ENCODE measurements at regions not wholly inside any gene's neighbourhood (a gene's known extent, or its start where the extent isn't known, plus 50 kb on each side); places are given as distances from the start of the nearest gene placed in this dataset.

DNA sequence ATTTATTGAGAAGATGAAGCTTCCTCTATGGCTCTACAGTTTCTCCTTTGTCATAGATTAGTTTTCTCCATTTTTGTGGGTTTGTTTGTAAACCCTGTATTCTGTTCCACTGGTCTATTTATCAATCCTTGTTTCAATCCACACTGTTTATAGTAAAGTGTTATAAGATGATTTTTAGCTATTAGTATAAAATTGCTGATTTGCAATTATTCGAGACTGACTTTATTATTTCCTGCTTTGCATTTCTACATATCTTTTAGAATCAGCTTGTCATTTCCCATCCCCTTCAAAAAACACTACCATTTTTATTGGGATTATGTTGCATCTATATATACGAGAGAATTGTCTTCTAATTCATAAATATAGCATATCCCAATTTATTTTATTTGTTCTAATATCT is 325.9 kb upstream of the EPHA7 start:
- no peak for TF ChIP-seq CTCF (IDR thresholded peaks at IDR 0.05; ENCODE audit: poor library complexity)
- no peak for TF ChIP-seq EZH2 (IDR thresholded peaks at IDR 0.05; ENCODE audit: borderline replicate concordance)
- TF ChIP-seq EZH2phosphoT487 (IDR thresholded peaks at IDR 0.05; ENCODE audit: low read depth, severe bottlenecking, unreplicated experiment): no peak
- Histone ChIP-seq H3K9me3 (ENCODE audit: low read depth) (no peaks in the 10 kb centered on the region), H3K4me1 (ENCODE audit: insufficient read depth) (no peaks in the 10 kb centered on the region), H3K36me3 (replicated peaks; ENCODE audit: insufficient read depth, low read depth) (no peaks in the 10 kb centered on the region), H3K4me2 (no peak overlapping the region), H3K9me2 (replicated peaks; ENCODE audit: insufficient read depth) (no peaks in the 10 kb centered on the region), H4K20me1 (ENCODE audit: insufficient read depth, poor library complexity, severe bottlenecking) (no peaks in the 10 kb centered on the region), H3K27ac (no peak overlapping the region), H2AFZ (no peak overlapping the region), H3K79me2 (no peaks in the 10 kb centered on the region), H3K4me3 (no peak overlapping the region), H3K27me3 (no peaks in the 10 kb centered on the region)
- no peak for DNase-seq (ENCODE audit: low spot score)
- 88% methylated on average over 2 of the region's 2 CpGs for WGBS (ENCODE audit: low lambda C conversion rate, missing lambda C conversion rate)

- Histone ChIP-seq H3K4me3 (no peak overlapping the region), H3K9me3 (ENCODE audit: low read depth) (no peaks in the 10 kb centered on the region), H3K79me2 (no peaks in the 10 kb centered on the region), H3K36me3 (replicated peaks; ENCODE audit: insufficient read depth, low read depth) (no peaks in the 10 kb centered on the region), H3K4me1 (ENCODE audit: insufficient read depth) (no peaks in the 10 kb centered on the region), H3K9me2 (replicated peaks; ENCODE audit: insufficient read depth) (no peaks in the 10 kb centered on the region), H3K27me3 (no peaks in the 10 kb centered on the region), H3K4me2 (no peak overlapping the region), H4K20me1 (ENCODE audit: insufficient read depth, poor library complexity, severe bottlenecking) (no peaks in the 10 kb centered on the region), H3K27ac (no peak overlapping the region), H2AFZ (no peak overlapping the region)
- DNase-seq (ENCODE audit: low spot score): no peak
- WGBS (ENCODE audit: low lambda C conversion rate, missing lambda C conversion rate): 66% methylated on average over 3 of the region's 3 CpGs
- no peak for TF ChIP-seq EZH2 (IDR thresholded peaks at IDR 0.05; ENCODE audit: borderline replicate concordance)
- TF ChIP-seq EZH2phosphoT487 (IDR thresholded peaks at IDR 0.05; ENCODE audit: low read depth, severe bottlenecking, unreplicated experiment): no peak
- no peak for TF ChIP-seq CTCF (IDR thresholded peaks at IDR 0.05; ENCODE audit: poor library complexity)
Measured at GRCh38 chr6:93735099-93735498, 315.7 kb upstream of the EPHA7 start.

DNA sequence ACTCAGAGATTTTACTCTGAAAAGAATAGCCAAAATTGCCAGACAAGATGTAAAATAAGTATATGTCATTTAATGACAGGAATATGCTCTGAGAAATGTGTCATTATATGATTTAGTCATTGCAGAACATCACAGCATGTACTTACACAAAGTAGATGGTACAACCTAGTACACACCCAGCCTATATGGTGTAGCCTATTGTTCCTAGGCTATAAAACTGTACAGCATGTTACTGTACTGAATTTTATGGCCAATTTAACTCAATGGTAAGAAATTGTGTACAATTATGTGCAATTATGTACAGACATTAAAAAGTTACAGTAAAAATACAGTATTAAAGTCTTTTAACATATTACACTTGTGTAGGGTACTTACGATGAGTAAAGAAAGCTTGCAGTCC is 311.9 kb upstream of the EPHA7 start:
- Histone ChIP-seq H3K79me2 (no peaks in the 10 kb centered on the region), H3K4me2 (no peak overlapping the region), H3K4me1 (ENCODE audit: insufficient read depth) (no peaks in the 10 kb centered on the region), H3K27ac (no peak overlapping the region), H3K9me3 (ENCODE audit: low read depth) (no peaks in the 10 kb centered on the region), H3K4me3 (no peak overlapping the region), H3K27me3 (no peaks in the 10 kb centered on the region), H4K20me1 (ENCODE audit: insufficient read depth, poor library complexity, severe bottlenecking) (no peaks in the 10 kb centered on the region), H2AFZ (no peak overlapping the region), H3K9me2 (replicated peaks; ENCODE audit: insufficient read depth) (no peaks in the 10 kb centered on the region), H3K36me3 (replicated peaks; ENCODE audit: insufficient read depth, low read depth) (no peaks in the 10 kb centered on the region)
- WGBS (ENCODE audit: low lambda C conversion rate, missing lambda C conversion rate): 83% methylated on average over 1 of the region's 1 CpG
- no peak for DNase-seq (ENCODE audit: low spot score)
- TF ChIP-seq CTCF (IDR thresholded peaks at IDR 0.05; ENCODE audit: poor library complexity): no peak
- TF ChIP-seq EZH2 (IDR thresholded peaks at IDR 0.05; ENCODE audit: borderline replicate concordance): no peak
- no peak for TF ChIP-seq EZH2phosphoT487 (IDR thresholded peaks at IDR 0.05; ENCODE audit: low read depth, severe bottlenecking, unreplicated experiment)

- 26% methylated on average over 2 of the region's 2 CpGs for WGBS (ENCODE audit: low lambda C conversion rate, missing lambda C conversion rate)
- no peak overlapping the region for H2AFZ ChIP-seq
- no peaks in the 10 kb centered on the region for H3K4me1 ChIP-seq (ENCODE audit: insufficient read depth)
- H3K27me3 ChIP-seq: no peaks in the 10 kb centered on the region
- TF ChIP-seq EZH2phosphoT487 (IDR thresholded peaks at IDR 0.05; ENCODE audit: low read depth, severe bottlenecking, unreplicated experiment): no peak
- TF ChIP-seq EZH2 (IDR thresholded peaks at IDR 0.05; ENCODE audit: borderline replicate concordance): no peak
- TF ChIP-seq CTCF (IDR thresholded peaks at IDR 0.05; ENCODE audit: poor library complexity): no peak
- no peaks in the 10 kb centered on the region for H3K9me2 ChIP-seq (replicated peaks; ENCODE audit: insufficient read depth)
- no peak overlapping the region for H3K27ac ChIP-seq
- no peaks in the 10 kb centered on the region for H3K36me3 ChIP-seq (replicated peaks; ENCODE audit: insufficient read depth, low read depth)
- no peak overlapping the region for H3K4me3 ChIP-seq
- no peaks in the 10 kb centered on the region for H3K79me2 ChIP-seq
- DNase-seq (ENCODE audit: low spot score): no peak
- no peaks in the 10 kb centered on the region for H3K9me3 ChIP-seq (ENCODE audit: low read depth)
- H4K20me1 ChIP-seq (ENCODE audit: insufficient read depth, poor library complexity, severe bottlenecking): no peaks in the 10 kb centered on the region
- H3K4me2 ChIP-seq: no peak overlapping the region
Measured at GRCh38 chr6:93728150-93728549, 308.8 kb upstream of the EPHA7 start.
